ENCODE measurements at regions not wholly inside any gene's neighbourhood (a gene's known extent, or its start where the extent isn't known, plus 50 kb on each side); places are given as distances from the start of the nearest gene placed in this dataset.

- Histone ChIP-seq H3T11ph (ENCODE audit: low read length) (no peak overlapping the region), H2BK15ac (ENCODE audit: low read depth, low read length) (no peak overlapping the region), H3K18ac (ENCODE audit: insufficient read length, low read depth, low read length) (no peak overlapping the region), H3K14ac (ENCODE audit: insufficient read depth, low read length) (no peak overlapping the region), H2BK20ac (ENCODE audit: low read depth, low read length, poor library complexity, severe bottlenecking) (no peak overlapping the region), H2AFZ (ENCODE audit: low read length) (no peak overlapping the region), H3K23ac (ENCODE audit: insufficient read length, low read depth, low read length) (no peak overlapping the region), H3K4ac (ENCODE audit: low read depth, low read length) (no peak overlapping the region), H3K4me2 (ENCODE audit: insufficient read depth, insufficient read length, low read length) (no peak overlapping the region), H3K79me1 (ENCODE audit: insufficient read depth, low read depth, low read length, poor library complexity, severe bottlenecking) (no peaks in the 10 kb centered on the region), H3K79me2 (ENCODE audit: insufficient read depth, low read length) (no peaks in the 10 kb centered on the region), H3K27me3 (ENCODE audit: insufficient read depth, low read length) (no peaks in the 10 kb centered on the region), H3K23me2 (ENCODE audit: insufficient read length, low read depth, low read length, poor library complexity, severe bottlenecking) (no peaks in the 10 kb centered on the region), H3K4me1 (ENCODE audit: insufficient read depth, low read length) (no peaks in the 10 kb centered on the region), H4K8ac (replicated peaks; ENCODE audit: insufficient read length, low read depth, low read length) (no peak overlapping the region), H2BK120ac (ENCODE audit: low read depth, low read length, poor library complexity, severe bottlenecking) (peak overlapping the region; percentile 26), H3K56ac (ENCODE audit: insufficient read length, low read depth, low read length) (no peak overlapping the region), H3K9ac (ENCODE audit: extremely low read depth, insufficient read length, low read length) (no peak overlapping the region), H2AK5ac (ENCODE audit: insufficient read length, low read length) (no peak overlapping the region), H3K9me3 (ENCODE audit: control insufficient read depth, low read depth, low read length) (no peaks in the 10 kb centered on the region), H4K91ac (ENCODE audit: insufficient read length, low read depth, low read length) (no peak overlapping the region), H4K20me1 (ENCODE audit: control insufficient read depth, insufficient read depth, insufficient read length) (no peaks in the 10 kb centered on the region), H3K27ac (ENCODE audit: insufficient read length, low read depth, low read length) (no peak overlapping the region), H2BK5ac (ENCODE audit: insufficient read length, low read length) (no peak overlapping the region), H4K5ac (ENCODE audit: insufficient read length, low read depth, low read length) (no peak overlapping the region), H2BK12ac (ENCODE audit: insufficient read length, low read depth, low read length) (no peak overlapping the region)
- TF ChIP-seq CTCF (conservative IDR thresholded peaks at IDR 0.05): no peak
- Mint-ChIP-seq H3K27ac (no peak overlapping the region), H3K4me3 (no peak overlapping the region), H3K9me3 (no peaks in the 10 kb centered on the region), H3K27me3 (ENCODE audit: low read depth) (no peaks in the 10 kb centered on the region), H3K36me3 (ENCODE audit: insufficient read depth in 1 of 3, low read depth in 3 of 3) (no peaks in the 10 kb centered on the region), H3K4me1 (no peaks in the 10 kb centered on the region)
- no peak for DNase-seq
- no CpG with 5 or more reads among the region's 1 CpG for whole genome bisulfite sequencing (ENCODE audit: extremely low coverage, insufficient read length, low lambda C conversion rate)
Measured at GRCh38 chr1:200269256-200269655, 140.6 kb downstream of the ZNF281 start.

All from H9 (cell line).